WTC11 (cell line): ENCODE measurements at regions not wholly inside any gene's neighbourhood (a gene's known extent, or its start where the extent isn't known, plus 50 kb on each side); places are given as distances from the start of the nearest gene placed in this dataset.
A peak's percentile ranks its signal among the peaks of the same experiment; 100 is the strongest.

ENCODE experiments used
- ATAC-seq: fragments of 200-7000 bp; cut with Tn5 transposase; 2 replicates; pipeline ENCODE4 v1.10.0; 2021; ENCODE audit warnings: mild to moderate bottlenecking, moderate library complexity
- CTCF ChIA-PET: fragments of 300-600 bp; sonication (Branson Sonifier 250); formaldehyde crosslinking; loops from one replicate; lab custom pipeline; 2021; ENCODE audit warnings: antibody characterized with exemption; lab: Charles Lee
- POLR2A ChIA-PET: fragments of 350-600 bp; sonication (Branson Sonifier 250); formaldehyde crosslinking; loops from one replicate; lab custom pipeline; 2021; ENCODE audit warnings: antibody characterized with exemption; lab: Charles Lee
- DNase-seq: peaks from one replicate; pipeline ENCODE4 v3.0.0; 2021; ENCODE audit warnings: low spot score
- H3K27ac Mint-ChIP-seq: 2 replicates; pipeline ENCODE4 v1.8.0; 2021; ENCODE audit warnings: mixed read lengths
- H3K27me3 Mint-ChIP-seq: 2 replicates; pipeline ENCODE4 v1.8.0; 2021; ENCODE audit warnings: low read depth, mild to moderate bottlenecking, moderate library complexity, mixed read lengths
- H3K36me3 Mint-ChIP-seq: 2 replicates; pipeline ENCODE4 v1.8.0; 2021; ENCODE audit warnings: mixed read lengths
- H3K4me1 Mint-ChIP-seq: 2 replicates; pipeline ENCODE4 v1.8.0; 2022; ENCODE audit warnings: mixed read lengths
- H3K4me3 Mint-ChIP-seq: 2 replicates; pipeline ENCODE4 v1.8.0; 2021; ENCODE audit warnings: mild to moderate bottlenecking, moderate library complexity, mixed read lengths
- H3K9me3 Mint-ChIP-seq: 2 replicates; pipeline ENCODE4 v1.8.0; 2021; ENCODE audit warnings: mixed read lengths
- ELF4 ChIP-seq: sonication (generic); formaldehyde crosslinking; IDR thresholded peaks from 2 replicates; pipeline ENCODE4 v1.8.1; 2022; ENCODE audit warnings: low read depth, mild to moderate bottlenecking, moderate library complexity, missing genetic modification reagents
- EMX1 ChIP-seq: fragments of 250-450 bp; sonication (Bioruptor Pico); IDR thresholded peaks from 2 replicates; pipeline ENCODE4 v1.8.0; 2021; ENCODE audit warnings: mild to moderate bottlenecking
- ESRRA ChIP-seq: sonication (generic); formaldehyde crosslinking; IDR thresholded peaks from 2 replicates; pipeline ENCODE4 v1.8.1; 2022; ENCODE audit warnings: mild to moderate bottlenecking, missing genetic modification reagents, borderline replicate concordance
- FOXP4 ChIP-seq: sonication (generic); formaldehyde crosslinking; IDR thresholded peaks from 2 replicates; pipeline ENCODE4 v1.8.0; 2022; ENCODE audit warnings: mild to moderate bottlenecking, missing genetic modification reagents
- GRHL2 ChIP-seq: fragments of 250-450 bp; sonication (Bioruptor Pico); IDR thresholded peaks from 2 replicates; pipeline ENCODE4 v1.8.0; 2022; ENCODE audit warnings: mild to moderate bottlenecking, moderate library complexity; ENCODE audit not compliant: insufficient replicate concordance, severe bottlenecking
- JUN ChIP-seq: sonication (generic); formaldehyde crosslinking; IDR thresholded peaks from 2 replicates; pipeline ENCODE4 v1.8.0; 2023; ENCODE audit warnings: mild to moderate bottlenecking, missing genetic modification reagents
- NFE2L1 ChIP-seq: sonication (generic); formaldehyde crosslinking; IDR thresholded peaks from 2 replicates; pipeline ENCODE4 v1.8.1; 2023; ENCODE audit warnings: missing genetic modification reagents
- NR1H2 ChIP-seq: sonication (generic); formaldehyde crosslinking; IDR thresholded peaks from 2 replicates; pipeline ENCODE4 v1.9.0; 2021; ENCODE audit warnings: mild to moderate bottlenecking, moderate library complexity, missing genetic modification reagents
- NR3C1 ChIP-seq: sonication (generic); formaldehyde crosslinking; conservative IDR thresholded peaks from 2 replicates; pipeline ENCODE4 v1.8.1; 2023; ENCODE audit warnings: low read depth, mild to moderate bottlenecking, missing genetic modification reagents
- RORB ChIP-seq: fragments of 250-450 bp; sonication (Bioruptor Pico); IDR thresholded peaks from 2 replicates; pipeline ENCODE4 v1.9.0; 2021; ENCODE audit warnings: mild to moderate bottlenecking
- SOX15 ChIP-seq: fragments of 250-450 bp; sonication (Bioruptor Pico); IDR thresholded peaks from 2 replicates; pipeline ENCODE4 v1.9.0; 2021; ENCODE audit warnings: mild to moderate bottlenecking
- TEAD4 ChIP-seq: sonication (generic); formaldehyde crosslinking; IDR thresholded peaks from 2 replicates; pipeline ENCODE4 v1.8.0; 2022; ENCODE audit warnings: mild to moderate bottlenecking, missing genetic modification reagents
- ZNF281 ChIP-seq: sonication (generic); formaldehyde crosslinking; IDR thresholded peaks from 2 replicates; pipeline ENCODE4 v1.8.0; 2023; ENCODE audit warnings: mild to moderate bottlenecking, missing genetic modification reagents
- ZNF317 ChIP-seq: sonication (generic); formaldehyde crosslinking; IDR thresholded peaks from 2 replicates; pipeline ENCODE4 v1.8.1; 2023; ENCODE audit warnings: low read depth, mild to moderate bottlenecking, moderate library complexity, missing genetic modification reagents, borderline replicate concordance
- TF ChIP-seq, protein P1 (sequence below): sonication (generic); formaldehyde crosslinking; IDR thresholded peaks from 2 replicates; pipeline ENCODE4 v1.8.0; 2022; ENCODE audit warnings: mild to moderate bottlenecking, missing genetic modification reagents
- TF ChIP-seq, protein P2 (sequence below): sonication (generic); formaldehyde crosslinking; IDR thresholded peaks from 2 replicates; pipeline ENCODE4 v1.8.0; 2022; ENCODE audit warnings: mild to moderate bottlenecking, missing genetic modification reagents
- TF ChIP-seq, protein P3 (sequence below): sonication (generic); formaldehyde crosslinking; IDR thresholded peaks from 2 replicates; pipeline ENCODE4 v1.8.1; 2023; ENCODE audit warnings: mild to moderate bottlenecking, missing genetic modification reagents

DNA sequence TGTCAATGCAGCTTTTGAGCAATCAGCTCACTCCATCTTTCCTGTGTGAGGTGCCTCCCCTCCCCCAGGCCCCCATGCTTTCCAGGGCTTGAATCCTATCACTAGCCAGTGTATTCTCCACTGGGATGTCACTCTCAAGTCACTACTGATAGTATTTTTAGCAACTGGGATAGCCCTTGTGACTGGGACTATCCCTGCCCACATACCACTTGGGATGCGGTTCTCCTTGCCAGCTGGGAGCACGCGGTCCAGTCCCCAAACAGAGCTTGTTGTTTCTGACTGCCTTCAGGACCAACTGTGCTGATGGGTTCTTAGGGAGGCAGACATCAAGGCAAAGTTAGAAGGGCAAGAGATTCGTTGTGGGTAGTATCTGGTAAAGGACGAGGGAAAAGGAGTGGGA, 134.9 kb downstream of the FAM161A start:
- Mint-ChIP-seq H3K4me3 (no peak overlapping the region), H3K27me3 (no peaks in the 10 kb centered on the region; the same call in 1 of the 2 replicates), H3K27ac (no peak overlapping the region), H3K36me3 (no peaks in the 10 kb centered on the region), H3K9me3 (no peaks in the 10 kb centered on the region), H3K4me1 (no peaks in the 10 kb centered on the region)
- ChIA-PET CTCF (no interaction called here), POLR2A (no interaction called here)
- ATAC-seq, result no peak
- DNase-seq, result no peak
- TF ChIP-seq NR3C1 (CRISPR knock-in tag) (no peak), FOXP4 (CRISPR knock-in tag) (no peak), RORB (CRISPR knock-in tag) (no peak), SOX15 (CRISPR knock-in tag) (no peak)

- ATAC-seq (no peak), DNase-seq (no peak)
- Mint-ChIP-seq H3K9me3 (no peaks in the 10 kb centered on the region), H3K27ac (no peak overlapping the region), H3K36me3 (no peaks in the 10 kb centered on the region), H3K27me3 (no peaks in the 10 kb centered on the region; the same call in 1 of the 2 replicates), H3K4me1 (no peaks in the 10 kb centered on the region), H3K4me3 (no peak overlapping the region)
- ChIA-PET POLR2A (no interaction called here), CTCF (no interaction called here)
- TF ChIP-seq, protein P1, sequence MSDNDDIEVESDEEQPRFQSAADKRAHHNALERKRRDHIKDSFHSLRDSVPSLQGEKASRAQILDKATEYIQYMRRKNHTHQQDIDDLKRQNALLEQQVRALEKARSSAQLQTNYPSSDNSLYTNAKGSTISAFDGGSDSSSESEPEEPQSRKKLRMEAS (CRISPR knock-in tag), result no peak
- no peak for TF ChIP-seq NFE2L1
- TF ChIP-seq EMX1, result no peak
- no peak for TF ChIP-seq ESRRA (CRISPR knock-in tag)
- TF ChIP-seq, protein P2, sequence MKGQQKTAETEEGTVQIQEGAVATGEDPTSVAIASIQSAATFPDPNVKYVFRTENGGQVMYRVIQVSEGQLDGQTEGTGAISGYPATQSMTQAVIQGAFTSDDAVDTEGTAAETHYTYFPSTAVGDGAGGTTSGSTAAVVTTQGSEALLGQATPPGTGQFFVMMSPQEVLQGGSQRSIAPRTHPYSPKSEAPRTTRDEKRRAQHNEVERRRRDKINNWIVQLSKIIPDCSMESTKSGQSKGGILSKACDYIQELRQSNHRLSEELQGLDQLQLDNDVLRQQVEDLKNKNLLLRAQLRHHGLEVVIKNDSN (CRISPR knock-in tag), result no peak
- no peak for TF ChIP-seq ZNF317 (CRISPR knock-in tag)
- no peak for TF ChIP-seq RORB (CRISPR knock-in tag)
- no peak for TF ChIP-seq NR1H2 (CRISPR knock-in tag)
Measured at GRCh38 chr2:61715506-61715905, 138.4 kb downstream of the FAM161A start.

- no peaks in the 10 kb centered on the region for H3K9me3 Mint-ChIP-seq
- CTCF ChIA-PET, result no interaction called here
- H3K27ac Mint-ChIP-seq, result 0 out of 2 replicates have a peak overlapping the region, but pooled peaks have one; percentile 9
- H3K4me1 Mint-ChIP-seq, result no peaks in the 10 kb centered on the region
- H3K4me3 Mint-ChIP-seq, result no peak overlapping the region
- no peaks in the 10 kb centered on the region for H3K36me3 Mint-ChIP-seq
- no peak for DNase-seq
- no peaks in the 10 kb centered on the region; the same call in 1 of the 2 replicates for H3K27me3 Mint-ChIP-seq
- POLR2A ChIA-PET, result no interaction called here
- no peak for TF ChIP-seq ELF4
- TF ChIP-seq ZNF281 (CRISPR knock-in tag), result no peak
- TF ChIP-seq GRHL2 (CRISPR knock-in tag), result no peak
- TF ChIP-seq, protein P3, sequence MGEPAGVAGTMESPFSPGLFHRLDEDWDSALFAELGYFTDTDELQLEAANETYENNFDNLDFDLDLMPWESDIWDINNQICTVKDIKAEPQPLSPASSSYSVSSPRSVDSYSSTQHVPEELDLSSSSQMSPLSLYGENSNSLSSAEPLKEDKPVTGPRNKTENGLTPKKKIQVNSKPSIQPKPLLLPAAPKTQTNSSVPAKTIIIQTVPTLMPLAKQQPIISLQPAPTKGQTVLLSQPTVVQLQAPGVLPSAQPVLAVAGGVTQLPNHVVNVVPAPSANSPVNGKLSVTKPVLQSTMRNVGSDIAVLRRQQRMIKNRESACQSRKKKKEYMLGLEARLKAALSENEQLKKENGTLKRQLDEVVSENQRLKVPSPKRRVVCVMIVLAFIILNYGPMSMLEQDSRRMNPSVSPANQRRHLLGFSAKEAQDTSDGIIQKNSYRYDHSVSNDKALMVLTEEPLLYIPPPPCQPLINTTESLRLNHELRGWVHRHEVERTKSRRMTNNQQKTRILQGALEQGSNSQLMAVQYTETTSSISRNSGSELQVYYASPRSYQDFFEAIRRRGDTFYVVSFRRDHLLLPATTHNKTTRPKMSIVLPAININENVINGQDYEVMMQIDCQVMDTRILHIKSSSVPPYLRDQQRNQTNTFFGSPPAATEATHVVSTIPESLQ, result no peak
- TF ChIP-seq TEAD4, result no peak
- TF ChIP-seq JUN (CRISPR knock-in tag), result no peak
- ATAC-seq, result no peak
Measured at GRCh38 chr2:61714210-61714609, 139.7 kb downstream of the FAM161A start.
